Body of pancreas (tissue), 4 donors: ENCODE measurements at regions not wholly inside any gene's neighbourhood (a gene's known extent, or its start where the extent isn't known, plus 50 kb on each side); places are given as distances from the start of the nearest gene placed in this dataset.

ENCODE experiments used
- ATAC-seq: fragments of 150-250 bp; one replicate; pipeline ENCODE4 v1.9.1; 2016
- DNase-seq, 4 donors: peaks; one replicate each; pipeline ENCODE4 v3.0.0-alpha.2; 2019
- H3K27ac ChIP-seq, 4 donors: fragments of 200-600 bp; sonication (generic); 1 replicate in 3 of 4; 2 replicates in 1 of 4; pipeline versions ENCODE4 v1.5.1 to v1.6.1; 2016 to 2019; ENCODE audit warnings: mild to moderate bottlenecking in 1 of 4, mixed read lengths in 1 of 4, moderate library complexity in 1 of 4
- H3K27me3 ChIP-seq, 2 donors: fragments of 200-600 bp; sonication (generic); one replicate each; pipeline ENCODE4 v1.6.0; 2016; ENCODE audit warnings: mild to moderate bottlenecking in 1 of 2
- H3K36me3 ChIP-seq, 2 donors: fragments of 200-600 bp; sonication (generic); replicated peaks in 1 of 2; 2 replicates each; pipeline ENCODE4 v1.5.1; 2016; ENCODE audit warnings: low read depth in 2 of 2; ENCODE audit not compliant: insufficient read depth in 1 of 2
- H3K4me1 ChIP-seq: fragments of 200-600 bp; sonication (generic); one replicate; pipeline ENCODE4 v1.6.0; 2016
- H3K4me3 ChIP-seq, 2 donors: fragments of 200-600 bp; sonication (generic); 1 replicate in 1 of 2; 2 replicates in 1 of 2; pipeline ENCODE4 v1.5.1; 2016 to 2019
- H3K9me3 ChIP-seq, 3 donors: fragments of 200-600 bp; sonication (generic); 1 replicate in 2 of 3; 2 replicates in 1 of 3; pipeline ENCODE4 v1.5.1; 2016
- POLR2A ChIP-seq, 3 donors: fragments of 450-650 bp; IDR thresholded peaks; one replicate each; pipeline ENCODE4 v1.6.1; 2016; ENCODE audit warnings: antibody characterized with exemption in 3 of 3, mild to moderate bottlenecking in 2 of 3
- WGBS, 2 donors: methylation state at CpG; one replicate each; pipeline ENCODE4 v1.1.5; 2017; 5-methylcytosine and 5-hydroxymethylcytosine counted together
- intact Hi-C: fragments of 100-400 bp; cut with DNase I; formaldehyde crosslinking; loops from one replicate; pipeline ENCODE4 v1.15.1; 2023
- TF ChIP-seq, protein P1 (sequence below), 7 experiments: fragments of 450-650 bp in 4 of 7; fragments of 200-600 bp in 3 of 7; sonication (generic) in 3 of 7; IDR thresholded peaks; one replicate each; pipeline ENCODE4 v1.5.1; 2016 to 2019; ENCODE audit warnings: antibody characterized with exemption in 7 of 7

DNA sequence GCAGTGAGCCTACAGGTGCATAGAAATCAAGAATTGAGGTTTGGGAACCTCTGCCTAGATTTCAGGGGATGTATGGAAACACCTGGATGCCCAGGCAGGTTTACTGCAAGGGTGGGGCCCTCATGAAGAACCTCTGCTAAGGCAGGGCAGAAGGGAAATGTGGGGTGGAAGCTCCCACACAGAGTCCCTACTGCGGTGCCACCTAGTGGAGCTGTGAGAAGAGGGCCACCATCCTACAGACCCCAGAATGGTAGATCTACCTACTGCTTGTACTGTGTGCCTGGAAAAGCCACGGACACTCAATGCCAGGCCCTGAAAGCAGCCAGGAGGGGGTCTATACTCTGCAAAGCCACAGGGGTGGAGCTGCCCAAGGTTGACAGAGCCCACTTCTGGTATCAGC is 533.5 kb downstream of the GPAM start:
- ATAC-seq (no peak), DNase-seq (no peak)
- intact Hi-C loops, result no loop called here
- no peak overlapping the region for H3K27ac ChIP-seq
- H3K27me3 ChIP-seq, result no peaks in the 10 kb centered on the region
- no peaks in the 10 kb centered on the region for H3K4me1 ChIP-seq
- H3K36me3 ChIP-seq, result no peaks in the 10 kb centered on the region
- 68 to 81% methylated on average over 2 of the region's 2 CpGs for WGBS, 2 donors
- TF ChIP-seq, protein P1, sequence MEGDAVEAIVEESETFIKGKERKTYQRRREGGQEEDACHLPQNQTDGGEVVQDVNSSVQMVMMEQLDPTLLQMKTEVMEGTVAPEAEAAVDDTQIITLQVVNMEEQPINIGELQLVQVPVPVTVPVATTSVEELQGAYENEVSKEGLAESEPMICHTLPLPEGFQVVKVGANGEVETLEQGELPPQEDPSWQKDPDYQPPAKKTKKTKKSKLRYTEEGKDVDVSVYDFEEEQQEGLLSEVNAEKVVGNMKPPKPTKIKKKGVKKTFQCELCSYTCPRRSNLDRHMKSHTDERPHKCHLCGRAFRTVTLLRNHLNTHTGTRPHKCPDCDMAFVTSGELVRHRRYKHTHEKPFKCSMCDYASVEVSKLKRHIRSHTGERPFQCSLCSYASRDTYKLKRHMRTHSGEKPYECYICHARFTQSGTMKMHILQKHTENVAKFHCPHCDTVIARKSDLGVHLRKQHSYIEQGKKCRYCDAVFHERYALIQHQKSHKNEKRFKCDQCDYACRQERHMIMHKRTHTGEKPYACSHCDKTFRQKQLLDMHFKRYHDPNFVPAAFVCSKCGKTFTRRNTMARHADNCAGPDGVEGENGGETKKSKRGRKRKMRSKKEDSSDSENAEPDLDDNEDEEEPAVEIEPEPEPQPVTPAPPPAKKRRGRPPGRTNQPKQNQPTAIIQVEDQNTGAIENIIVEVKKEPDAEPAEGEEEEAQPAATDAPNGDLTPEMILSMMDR (IDR thresholded peaks at IDR 0.05), result no peak
- no peak for TF ChIP-seq POLR2A (IDR thresholded peaks at IDR 0.05)
- no peak overlapping the region for H3K4me3 ChIP-seq
- peaks cover 0 to 15% (median 0%) of the 10 kb centered on the region in 3 donors for H3K9me3 ChIP-seq

DNA sequence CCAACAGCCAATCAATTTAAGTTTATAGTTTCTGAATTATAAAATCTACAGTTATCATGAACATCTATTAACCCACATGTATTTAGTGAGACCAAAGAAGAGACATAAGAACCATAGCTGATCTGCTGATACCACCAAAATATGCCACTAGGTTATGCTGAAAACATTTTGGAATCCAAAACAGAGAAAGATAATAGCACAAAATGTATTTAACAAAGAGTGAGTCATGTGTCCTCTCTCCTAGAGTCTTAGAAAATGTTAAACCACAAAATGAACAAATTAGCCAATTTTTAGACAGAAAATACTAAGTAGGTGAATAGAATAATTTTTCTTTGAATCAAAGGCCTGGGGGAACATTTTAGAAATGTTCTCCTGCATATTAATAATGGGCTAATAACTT is 527.5 kb downstream of the GPAM start:
- H3K9me3 ChIP-seq, result no peaks in the 10 kb centered on the region
- H3K4me3 ChIP-seq, result no peak overlapping the region
- no peak for TF ChIP-seq POLR2A (IDR thresholded peaks at IDR 0.05)
- TF ChIP-seq, protein P1 (IDR thresholded peaks at IDR 0.05), result no peak
- ATAC-seq, result no peak
- intact Hi-C loops, result no loop called here
- H3K4me1 ChIP-seq, result no peaks in the 10 kb centered on the region
- DNase-seq, result no peak
- H3K27ac ChIP-seq, result no peak overlapping the region
- no peaks in the 10 kb centered on the region for H3K27me3 ChIP-seq
- H3K36me3 ChIP-seq, result no peaks in the 10 kb centered on the region

DNA sequence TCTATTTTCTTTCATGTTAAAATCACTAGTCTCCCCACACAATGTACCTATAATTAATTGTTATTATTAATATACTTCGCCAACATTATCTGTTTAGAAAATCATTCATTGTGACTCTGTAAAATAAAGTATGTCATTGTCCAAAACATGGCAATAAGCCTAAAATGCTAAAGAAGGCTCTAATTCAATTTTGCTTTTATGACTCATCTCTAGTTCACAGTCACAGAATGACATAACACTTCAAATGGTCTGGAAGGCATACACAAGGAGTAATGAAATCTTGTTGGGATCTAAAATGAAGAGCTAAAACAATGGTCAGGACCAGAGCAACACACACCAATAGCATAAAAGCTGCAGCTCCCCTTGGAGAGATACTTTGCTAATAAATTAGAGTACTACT is 505.8 kb downstream of the GPAM start:
- ATAC-seq (no peak), DNase-seq (no peak)
- intact Hi-C loops, result no loop called here
- Histone ChIP-seq H3K4me3 (no peak overlapping the region), H3K36me3 (no peaks in the 10 kb centered on the region), H3K27ac (no peak overlapping the region), H3K9me3 (no peaks in the 10 kb centered on the region), H3K4me1 (no peaks in the 10 kb centered on the region), H3K27me3 (no peaks in the 10 kb centered on the region)
- WGBS, 2 donors, result 62 to 69% methylated on average over 1 of the region's 1 CpG
- TF ChIP-seq, protein P1 (IDR thresholded peaks at IDR 0.05), result no peak
- no peak for TF ChIP-seq POLR2A (IDR thresholded peaks at IDR 0.05)

DNA sequence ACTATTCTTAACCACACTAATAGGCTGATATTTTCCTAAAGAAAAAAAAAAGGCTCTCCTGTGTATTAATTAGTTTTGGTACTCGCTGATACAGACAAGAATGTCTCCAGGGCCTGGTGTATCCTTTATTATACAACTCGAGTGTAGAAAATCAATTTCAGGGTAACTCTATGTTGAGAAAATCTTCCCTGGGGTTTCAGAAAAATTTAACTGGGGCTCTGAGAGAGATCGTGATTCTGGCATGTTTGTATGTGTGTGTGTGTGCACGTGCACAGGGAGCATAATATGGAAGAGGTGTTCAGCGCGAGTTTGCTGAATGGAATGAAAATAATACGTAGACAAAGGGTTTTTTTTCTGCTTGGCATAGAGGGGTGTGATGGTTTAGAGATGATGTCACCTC is 496.8 kb downstream of the GPAM start:
- Histone ChIP-seq H3K4me3 (no peak overlapping the region), H3K4me1 (no peaks in the 10 kb centered on the region), H3K27me3 (no peaks in the 10 kb centered on the region), H3K36me3 (no peaks in the 10 kb centered on the region), H3K27ac (no peak overlapping the region), H3K9me3 (no peaks in the 10 kb centered on the region)
- intact Hi-C loops, result no loop called here
- ATAC-seq (no peak), DNase-seq (no peak)
- no peak for TF ChIP-seq POLR2A (IDR thresholded peaks at IDR 0.05)
- TF ChIP-seq, protein P1 (IDR thresholded peaks at IDR 0.05), result no peak
- 74 to 75% methylated on average over 7 of the region's 7 CpGs for WGBS, 2 donors

DNA sequence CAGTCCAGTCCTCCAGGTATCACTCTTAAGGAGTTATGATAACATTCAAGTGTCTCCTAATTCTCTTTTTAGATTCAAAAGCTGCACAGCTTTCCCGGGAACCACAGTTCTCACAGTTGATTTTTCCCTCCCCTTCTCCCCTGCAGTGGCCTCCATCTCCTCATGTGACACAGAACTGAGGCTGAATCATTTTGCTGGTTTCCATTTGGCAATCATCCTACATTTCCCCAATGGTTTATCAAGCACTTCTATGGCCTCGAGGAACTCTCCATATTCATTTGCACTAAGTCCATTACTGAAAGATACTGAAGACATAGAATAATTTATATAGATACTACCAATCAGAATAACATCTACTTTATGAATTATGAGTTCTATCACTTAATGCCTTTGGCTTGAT is 484.9 kb downstream of the GPAM start:
- DNase-seq (no peak), ATAC-seq (no peak)
- no peaks in the 10 kb centered on the region for H3K4me1 ChIP-seq
- H3K27ac ChIP-seq, result no peak overlapping the region
- TF ChIP-seq, protein P1 (IDR thresholded peaks at IDR 0.05), result no peak
- no peak for TF ChIP-seq POLR2A (IDR thresholded peaks at IDR 0.05)
- H3K36me3 ChIP-seq, result no peaks in the 10 kb centered on the region
- WGBS, 2 donors, result 52 to 69% methylated on average over 2 of the region's 2 CpGs
- no peak overlapping the region for H3K4me3 ChIP-seq
- no peaks in the 10 kb centered on the region for H3K27me3 ChIP-seq
- no peaks in the 10 kb centered on the region for H3K9me3 ChIP-seq
- intact Hi-C loops, result no loop called here
